ENCODE measurements at regions not wholly inside any gene's neighbourhood (a gene's known extent, or its start where the extent isn't known, plus 50 kb on each side); places are given as distances from the start of the nearest gene placed in this dataset.

DNA sequence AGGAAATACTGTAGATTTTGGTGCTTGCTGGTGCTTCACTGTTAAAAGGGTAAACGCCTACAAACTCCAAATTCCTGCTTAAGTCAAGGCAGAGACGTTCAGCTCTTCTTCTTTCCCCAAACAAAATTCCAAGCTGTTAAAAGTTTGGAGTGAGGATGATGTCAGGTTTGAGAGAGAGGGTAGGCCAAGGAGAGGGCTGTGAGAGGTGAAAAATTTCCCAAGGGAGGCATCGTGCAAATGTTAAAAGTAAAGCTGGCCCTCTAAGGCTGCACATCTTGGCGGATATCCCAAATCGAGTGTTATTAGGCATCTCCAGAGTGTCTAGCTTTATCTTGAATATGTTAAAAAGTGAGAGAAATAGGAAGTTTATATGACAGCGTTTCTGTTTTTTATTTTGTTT lies 651.8 kb downstream of the QKI start:
- Histone ChIP-seq H3K36me3 (replicated peaks in 1 of 2; ENCODE audit: control insufficient read depth in 1 of 2, insufficient read depth in 2 of 2, low read length in 2 of 2) (no peaks in the 10 kb centered on the region), H3K4me1 (ENCODE audit: insufficient read depth, low read length) (no peaks in the 10 kb centered on the region), H3K27ac (ENCODE audit: extremely low read length, insufficient read depth, low read length) (no peak overlapping the region), H3K9ac (ENCODE audit: insufficient read depth, low read depth, low read length) (no peak overlapping the region), H3K27me3 (ENCODE audit: control insufficient read depth in 1 of 2, insufficient read depth in 2 of 2, low read length in 2 of 2) (no peaks in the 10 kb centered on the region), H2AFZ (ENCODE audit: low read length) (no peak overlapping the region), H3K9me3 (ENCODE audit: low read length) (no peaks in the 10 kb centered on the region), H3K4me3 (replicated peaks in 1 of 3; ENCODE audit: insufficient read depth in 1 of 3, low read depth in 2 of 3, low read length in 3 of 3) (no peak overlapping the region), H3K4me2 (ENCODE audit: low read depth, low read length) (no peak overlapping the region), H3K79me2 (ENCODE audit: insufficient read depth, low read length) (no peaks in the 10 kb centered on the region), H4K20me1 (ENCODE audit: insufficient read depth, low read length) (no peaks in the 10 kb centered on the region)
- in situ Hi-C loops (cut with HindIII; ENCODE audit: extremely low pct_ligation_motif_present, low pct_unique_long_range_greater_than_20kb) (no loop called here), intact Hi-C loops (cut with micrococcal nuclease; ENCODE audit: unreplicated experiment) (no loop called here)
- WGBS (ENCODE audit: low lambda C conversion rate) = 6% methylated on average over 6 of the region's 6 CpGs
- TF ChIP-seq ZNF775 (CRISPR knock-in tag; IDR thresholded peaks at IDR 0.05; ENCODE audit: borderline replicate concordance) (no peak), NR3C1 (CRISPR knock-in tag; IDR thresholded peaks at IDR 0.05) (no peak), RORA (CRISPR knock-in tag; IDR thresholded peaks at IDR 0.05) (no peak), ZSCAN20 (CRISPR knock-in tag; IDR thresholded peaks at IDR 0.05; ENCODE audit: borderline replicate concordance) (no peak), JARID2 (CRISPR knock-in tag; IDR thresholded peaks at IDR 0.05; ENCODE audit: insufficient replicate concordance) (no peak), STAT5B (CRISPR knock-in tag; IDR thresholded peaks at IDR 0.05) (no peak), ZNF761 (CRISPR knock-in tag; conservative IDR thresholded peaks at IDR 0.05) (no peak), ZNF782 (CRISPR knock-in tag; IDR thresholded peaks at IDR 0.05; ENCODE audit: borderline replicate concordance) (no peak), GABPA (IDR thresholded peaks at IDR 0.05; ENCODE audit: low read depth, low read length) (no peak), GABPA (CRISPR knock-in tag; IDR thresholded peaks at IDR 0.05; ENCODE audit: low read depth) (no peak), NR2F1 (CRISPR knock-in tag; IDR thresholded peaks at IDR 0.05) (no peak)
- TF ChIP-seq, protein P1, sequence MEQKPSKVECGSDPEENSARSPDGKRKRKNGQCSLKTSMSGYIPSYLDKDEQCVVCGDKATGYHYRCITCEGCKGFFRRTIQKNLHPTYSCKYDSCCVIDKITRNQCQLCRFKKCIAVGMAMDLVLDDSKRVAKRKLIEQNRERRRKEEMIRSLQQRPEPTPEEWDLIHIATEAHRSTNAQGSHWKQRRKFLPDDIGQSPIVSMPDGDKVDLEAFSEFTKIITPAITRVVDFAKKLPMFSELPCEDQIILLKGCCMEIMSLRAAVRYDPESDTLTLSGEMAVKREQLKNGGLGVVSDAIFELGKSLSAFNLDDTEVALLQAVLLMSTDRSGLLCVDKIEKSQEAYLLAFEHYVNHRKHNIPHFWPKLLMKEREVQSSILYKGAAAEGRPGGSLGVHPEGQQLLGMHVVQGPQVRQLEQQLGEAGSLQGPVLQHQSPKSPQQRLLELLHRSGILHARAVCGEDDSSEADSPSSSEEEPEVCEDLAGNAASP (CRISPR knock-in tag; IDR thresholded peaks at IDR 0.05; ENCODE audit: borderline replicate concordance) = no peak
- TF ChIP-seq, protein P2, sequence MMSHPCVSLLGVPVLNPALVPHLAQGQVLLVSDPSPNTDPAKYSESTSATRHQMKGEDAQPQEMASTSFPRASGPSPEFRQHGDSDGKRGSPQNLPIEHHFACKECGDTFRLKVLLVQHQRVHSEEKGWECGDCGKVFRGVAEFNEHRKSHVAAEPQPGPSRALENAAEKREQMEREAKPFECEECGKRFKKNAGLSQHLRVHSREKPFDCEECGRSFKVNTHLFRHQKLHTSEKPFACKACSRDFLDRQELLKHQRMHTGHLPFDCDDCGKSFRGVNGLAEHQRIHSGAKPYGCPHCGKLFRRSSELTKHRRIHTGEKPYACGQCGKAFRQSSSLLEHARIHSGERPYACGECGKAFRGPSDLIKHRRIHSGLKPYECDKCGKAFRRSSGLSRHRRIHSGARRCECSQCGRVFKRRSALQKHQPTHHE (CRISPR knock-in tag; IDR thresholded peaks at IDR 0.05; ENCODE audit: borderline replicate concordance) = no peak
- ChIA-PET POLR2A (no interaction called here), CTCF (ENCODE audit: low intra/inter-chr PET ratio, low total read pairs) (no interaction called here)
- no peak for ATAC-seq
- no peak for DNase-seq (ENCODE audit: low spot score)
- FAIRE-seq = no peak
- BruUV-seq (replicated peaks) = no TSS peak

All from HepG2 (cell line).